H1 (cell line): ENCODE measurements at regions not wholly inside any gene's neighbourhood (a gene's known extent, or its start where the extent isn't known, plus 50 kb on each side); places are given as distances from the start of the nearest gene placed in this dataset.

ENCODE experiments used
- CTCF ChIA-PET: fragments of 300-600 bp; sonication (Branson Sonifier 250); formaldehyde crosslinking; loops from one replicate; lab custom pipeline; 2021; ENCODE audit not compliant: partially characterized antibody; lab: Charles Lee
- POLR2A ChIA-PET: fragments of 300-600 bp; sonication (Branson Sonifier 250); formaldehyde crosslinking; loops from one replicate; lab custom pipeline; 2021; ENCODE audit warnings: inconsistent platforms; ENCODE audit not compliant: partially characterized antibody; lab: Charles Lee
- DNase-seq, 2 experiments: peaks; one replicate each; pipeline versions ENCODE4 v3.0.0 to v3.0.0-alpha.2; 2010 to 2022; ENCODE audit warnings: low spot score in 2 of 2, low read depth in 1 of 2, mixed read lengths in 1 of 2
- FAIRE-seq: peaks from 2 replicates; lab custom pipeline; 2011; peaks lifted over from hg19 to GRCh38; lab: Jason Lieb, UNC
- H2AFZ ChIP-seq: 2 replicates; pipeline ENCODE4 v1.8.1; 2012; ENCODE audit warnings: low read length, inconsistent platforms
- H2AK5ac ChIP-seq: 2 replicates; pipeline ENCODE4 v1.6.1; 2013; ENCODE audit warnings: low read depth, low read length
- H2BK120ac ChIP-seq: replicated peaks from 2 replicates; pipeline ENCODE3; 2013; ENCODE audit warnings: low read depth, low read length, inconsistent platforms
- H2BK12ac ChIP-seq: 2 replicates; pipeline ENCODE4 v1.6.1; 2013; ENCODE audit warnings: low read depth, low read length
- H2BK15ac ChIP-seq: 2 replicates; pipeline ENCODE4 v1.6.1; 2013; ENCODE audit warnings: low read length
- H2BK20ac ChIP-seq: 2 replicates; pipeline ENCODE4 v1.6.1; 2013; ENCODE audit warnings: low read length
- H2BK5ac ChIP-seq: 2 replicates; pipeline ENCODE4 v1.6.1; 2013; ENCODE audit warnings: low read depth, low read length
- H3K14ac ChIP-seq: 2 replicates; pipeline ENCODE4 v1.6.1; 2013; ENCODE audit warnings: inconsistent platforms; ENCODE audit not compliant: insufficient read length
- H3K18ac ChIP-seq: 2 replicates; pipeline ENCODE4 v1.6.1; 2013; ENCODE audit warnings: low read length; ENCODE audit errors: extremely low read depth
- H3K23ac ChIP-seq: 2 replicates; pipeline ENCODE4 v1.6.1; 2013; ENCODE audit warnings: inconsistent platforms; ENCODE audit not compliant: insufficient read length
- H3K23me2 ChIP-seq: 2 replicates; pipeline ENCODE4 v1.6.1; 2013; ENCODE audit warnings: low read depth, low read length
- H3K27ac ChIP-seq: 2 replicates; pipeline ENCODE4 v1.6.1; 2011; ENCODE audit warnings: low read depth, low read length, inconsistent platforms
- H3K27me3 ChIP-seq, 4 experiments: replicated peaks in 1 of 4; 1 replicate in 1 of 4; 2 replicates in 3 of 4; pipeline versions ENCODE4 v1.6.1 to v1.8.1; 2011 to 2013; ENCODE audit warnings: low read length in 3 of 4, mild to moderate bottlenecking in 3 of 4, inconsistent platforms in 2 of 4, mixed read lengths in 2 of 4, moderate library complexity in 1 of 4; ENCODE audit not compliant: control insufficient read depth in 3 of 4, insufficient read depth in 3 of 4; ENCODE audit errors: extremely low read depth in 1 of 4
- H3K36me3 ChIP-seq, 4 experiments: 2 replicates each; pipeline versions ENCODE4 v1.6.1 to v1.8.1; 2011 to 2013; ENCODE audit warnings: mild to moderate bottlenecking in 4 of 4, low read length in 3 of 4, moderate library complexity in 2 of 4, control low read depth in 1 of 4, inconsistent platforms in 1 of 4; ENCODE audit not compliant: insufficient read depth in 4 of 4, control insufficient read depth in 2 of 4
- H3K4ac ChIP-seq: replicated peaks from 2 replicates; pipeline ENCODE3; 2013; ENCODE audit warnings: low read length, low read depth, mixed read lengths, inconsistent platforms; ENCODE audit not compliant: insufficient read length
- H3K4me1 ChIP-seq, 4 experiments: replicated peaks in 1 of 4; 1 replicate in 1 of 4; 2 replicates in 3 of 4; pipeline versions ENCODE4 v1.6.1 to v1.8.1; 2011 to 2013; ENCODE audit warnings: low read length in 3 of 4, inconsistent platforms in 2 of 4, mixed read lengths in 1 of 4; ENCODE audit not compliant: insufficient read depth in 4 of 4, control insufficient read depth in 3 of 4
- H3K4me2 ChIP-seq, 2 experiments: 2 replicates each; pipeline versions ENCODE4 v1.6.1 to v1.8.1; 2011 to 2013; ENCODE audit warnings: low read depth in 2 of 2, low read length in 2 of 2, control low read depth in 1 of 2, inconsistent platforms in 1 of 2, mild to moderate bottlenecking in 1 of 2; ENCODE audit not compliant: insufficient read depth in 1 of 2
- H3K4me3 ChIP-seq, 4 experiments: fragments of 200-600, 300-600 bp in 1 of 4; sonication (generic), shearing (Covaris generic), sonication (Bioruptor Twin) in 1 of 4; 2 replicates each; pipeline versions ENCODE4 v1.5.1 to v1.8.1; 2011 to 2016; ENCODE audit warnings: low read length in 4 of 4, low read depth in 3 of 4, control low read depth in 2 of 4, inconsistent platforms in 2 of 4, mild to moderate bottlenecking in 2 of 4, mixed read lengths in 1 of 4, moderate library complexity in 1 of 4; ENCODE audit not compliant: insufficient read depth in 2 of 4; ENCODE audit errors: extremely low read depth in 1 of 4
- H3K56ac ChIP-seq: replicated peaks from 2 replicates; pipeline ENCODE3; 2013; ENCODE audit warnings: low read depth, mild to moderate bottlenecking, mixed read lengths, low read length, inconsistent platforms; ENCODE audit not compliant: insufficient read length
- H3K79me1 ChIP-seq: 2 replicates; pipeline ENCODE4 v1.6.1; 2013; ENCODE audit warnings: low read depth, low read length, control low read depth
- H3K79me2 ChIP-seq, 2 experiments: 2 replicates each; pipeline versions ENCODE4 v1.6.1 to v1.8.1; 2012 to 2013; ENCODE audit warnings: low read length in 2 of 2, mild to moderate bottlenecking in 2 of 2, inconsistent platforms in 1 of 2; ENCODE audit not compliant: insufficient read depth in 2 of 2, control insufficient read depth in 1 of 2
- H3K9ac ChIP-seq, 4 experiments: replicated peaks in 1 of 4; 1 replicate in 1 of 4; 2 replicates in 3 of 4; pipeline versions ENCODE4 v1.6.1 to v1.8.1; 2011 to 2013; ENCODE audit warnings: low read depth in 3 of 4, low read length in 3 of 4, control low read depth in 2 of 4, mild to moderate bottlenecking in 2 of 4, moderate library complexity in 2 of 4, inconsistent platforms in 1 of 4; ENCODE audit errors: extremely low read depth in 1 of 4
- H3K9me3 ChIP-seq, 2 experiments: 2 replicates each; pipeline versions ENCODE4 v1.6.1 to v1.8.1; 2012 to 2013; ENCODE audit warnings: mild to moderate bottlenecking in 2 of 2, moderate library complexity in 2 of 2, control low read depth in 1 of 2, inconsistent platforms in 1 of 2, low read depth in 1 of 2, low read length in 1 of 2, mixed read lengths in 1 of 2; ENCODE audit not compliant: insufficient read depth in 2 of 2
- H4K20me1 ChIP-seq, 2 experiments: replicated peaks in 1 of 2; 2 replicates each; pipeline versions ENCODE3 to v1.8.1; 2011 to 2013; ENCODE audit warnings: inconsistent platforms in 2 of 2, low read length in 2 of 2, mild to moderate bottlenecking in 1 of 2; ENCODE audit not compliant: insufficient read depth in 2 of 2, control insufficient read depth in 1 of 2
- H4K5ac ChIP-seq: 2 replicates; pipeline ENCODE4 v1.6.1; 2013; ENCODE audit warnings: low read length, low read depth, mixed read lengths, inconsistent platforms; ENCODE audit not compliant: insufficient read length
- H4K8ac ChIP-seq: 2 replicates; pipeline ENCODE4 v1.8.0; 2013; ENCODE audit warnings: mild to moderate bottlenecking, moderate library complexity, low read length, inconsistent platforms; ENCODE audit not compliant: insufficient read depth; ENCODE audit errors: extremely low read depth
- H4K91ac ChIP-seq: replicated peaks from 2 replicates; pipeline ENCODE3; 2013; ENCODE audit warnings: low read length, mixed read lengths, inconsistent platforms; ENCODE audit not compliant: insufficient read length
- BRCA1 ChIP-seq: IDR thresholded peaks from 2 replicates; pipeline ENCODE4 v1.6.1; 2012; ENCODE audit warnings: low read depth, low read length, improper control_type of control experiment
- CEBPB ChIP-seq: IDR thresholded peaks from 2 replicates; pipeline ENCODE4 v1.6.1; 2012; ENCODE audit warnings: low read depth, low read length
- EP300 ChIP-seq, 2 experiments: IDR thresholded peaks; 1 replicate in 1 of 2; 2 replicates in 1 of 2; pipeline ENCODE4 v1.6.1; 2011 to 2012; ENCODE audit warnings: low read depth in 2 of 2, low read length in 2 of 2, mild to moderate bottlenecking in 2 of 2, borderline replicate concordance in 1 of 2, inconsistent platforms in 1 of 2, moderate library complexity in 1 of 2
- RAD21 ChIP-seq, 2 experiments: IDR thresholded peaks in 1 of 2; conservative IDR thresholded peaks in 1 of 2; 2 replicates each; pipeline ENCODE4 v1.6.1; 2011; ENCODE audit warnings: low read depth in 2 of 2, low read length in 2 of 2, improper control_type of control experiment in 1 of 2, inconsistent platforms in 1 of 2, mild to moderate bottlenecking in 1 of 2, moderate library complexity in 1 of 2
- SP4 ChIP-seq: IDR thresholded peaks from 2 replicates; pipeline ENCODE4 v1.6.1; 2012; ENCODE audit warnings: low read length, inconsistent platforms
- WGBS, 2 experiments: shearing (Covaris generic) in 1 of 2; methylation state at CpG; one replicate each; pipeline versions ENCODE4 v1.1.6 to v1.1.7; 2013 to 2015; ENCODE audit warnings: low lambda C conversion rate in 2 of 2, mixed read lengths in 2 of 2, inconsistent platforms in 1 of 2, low coverage in 1 of 2, missing lambda C conversion rate in 1 of 2; ENCODE audit not compliant: insufficient replicate concordance in 2 of 2, insufficient coverage in 1 of 2, insufficient read length in 1 of 2; ENCODE audit errors: extremely low coverage in 1 of 2, missing lambda C conversion rate in 1 of 2; 5-methylcytosine and 5-hydroxymethylcytosine counted together
- TF ChIP-seq, protein P1 (sequence below): IDR thresholded peaks from 2 replicates; pipeline ENCODE4 v1.6.1; 2011; ENCODE audit warnings: low read depth, mild to moderate bottlenecking, low read length; ENCODE audit not compliant: insufficient read depth
- TF ChIP-seq, protein P2 (sequence below), 3 experiments: IDR thresholded peaks; 1 replicate in 2 of 3; 2 replicates in 1 of 3; pipeline versions ENCODE4 v1.5.1 to v1.6.1; 2011; ENCODE audit warnings: low read length in 3 of 3, mild to moderate bottlenecking in 3 of 3, inconsistent platforms in 2 of 3, low read depth in 1 of 3, moderate library complexity in 1 of 3; ENCODE audit not compliant: insufficient read depth in 1 of 3; ENCODE audit errors: control extremely low read depth in 1 of 3

DNA sequence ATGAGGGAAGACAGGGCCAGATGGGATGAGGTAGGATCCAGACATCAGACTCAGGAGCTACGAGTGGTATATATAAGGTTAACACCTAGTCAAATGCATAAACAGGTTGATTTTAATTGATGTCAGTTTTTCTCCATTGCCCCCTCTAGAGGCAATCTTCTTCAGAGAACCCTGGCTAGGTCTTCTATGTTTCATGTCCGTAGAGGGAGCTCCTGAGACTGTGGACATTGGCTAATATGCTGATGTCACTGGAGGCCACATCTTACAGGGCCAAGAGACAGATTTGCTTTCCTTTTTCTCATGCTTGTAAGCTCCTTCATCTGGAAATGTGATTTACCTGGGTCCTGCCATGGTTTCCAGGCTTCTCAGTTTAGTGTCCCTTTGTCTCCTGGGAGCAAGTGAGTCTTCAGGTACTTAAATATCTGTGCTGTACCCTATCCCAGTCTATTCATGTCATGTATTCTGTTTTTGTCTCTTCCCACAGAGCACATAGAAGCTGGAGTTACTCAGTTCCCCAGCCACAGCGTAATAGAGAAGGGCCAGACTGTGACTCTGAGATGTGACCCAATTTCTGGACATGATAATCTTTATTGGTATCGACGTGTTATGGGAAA lies 161.6 kb upstream of the PRSS1 start:
- Histone ChIP-seq H3K18ac (no peak overlapping the region), H2BK12ac (no peak overlapping the region), H3K23me2 (no peaks in the 10 kb centered on the region), H4K5ac (no peak overlapping the region), H3K9me3 (no peaks in the 10 kb centered on the region), H2BK120ac (no peak overlapping the region), H3K27me3 (no peaks in the 10 kb centered on the region), H3K79me1 (no peaks in the 10 kb centered on the region), H3K9ac (no peak overlapping the region), H2BK5ac (no peak overlapping the region), H4K8ac (no peak overlapping the region), H3K23ac (no peak overlapping the region), H3K36me3 (no peaks in the 10 kb centered on the region), H3K4me1 (peaks cover 0 to 5% (median 3%) of the 10 kb centered on the region in 4 experiments; a peak in 3 of 7 replicates), H3K4me2 (no peak overlapping the region), H3K79me2 (no peaks in the 10 kb centered on the region), H2AK5ac (no peak overlapping the region), H2BK15ac (no peak overlapping the region), H3K4me3 (no peak overlapping the region), H4K20me1 (no peaks in the 10 kb centered on the region), H2BK20ac (no peak overlapping the region), H2AFZ (peak overlapping the region; percentile 95), H3K4ac (no peak overlapping the region), H3K56ac (no peak overlapping the region), H4K91ac (no peak overlapping the region), H3K14ac (no peak overlapping the region), H3K27ac (no peak overlapping the region)
- ChIA-PET CTCF (interaction anchor here (0.6 to 3.0 kb wide), 92 partner anchors 9 to 1452 kb away, joined by 3 to 59 read pairs (median 4); no protein-coding TSS in a partner anchor), POLR2A (interaction anchor here (1.4 kb wide), 1 partner anchor 29 kb away, joined by 3 read pairs; no protein-coding TSS in a partner anchor)
- FAIRE-seq, result no peak
- WGBS, 2 experiments, result 73% methylated on average over 5 of the region's 5 CpGs; no CpG with 5 or more reads in 1 of the 2 experiments
- no peak for DNase-seq
- TF ChIP-seq, protein P1, sequence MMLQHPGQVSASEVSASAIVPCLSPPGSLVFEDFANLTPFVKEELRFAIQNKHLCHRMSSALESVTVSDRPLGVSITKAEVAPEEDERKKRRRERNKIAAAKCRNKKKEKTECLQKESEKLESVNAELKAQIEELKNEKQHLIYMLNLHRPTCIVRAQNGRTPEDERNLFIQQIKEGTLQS, result 0 out of 2 replicates have a peak, but pooled peaks have one; percentile 30
- TF ChIP-seq CEBPB (peak; percentile 75; the same call in 1 of the 2 replicates), SP4 (no peak), RAD21 (IDR thresholded peaks at IDR 0.05 in 1 of 2, conservative IDR thresholded peaks at IDR 0.05 in 1 of 2; ENCODE audit: low read depth in 2 of 2, low read length in 2 of 2) (peak; percentile 26 to 40; a peak in 3 of 4 replicates), BRCA1 (no peak), EP300 (IDR thresholded peaks at IDR 0.05; ENCODE audit: borderline replicate concordance in 1 of 2, low read depth in 2 of 2, low read length in 2 of 2) (no peak)
- TF ChIP-seq, protein P2, sequence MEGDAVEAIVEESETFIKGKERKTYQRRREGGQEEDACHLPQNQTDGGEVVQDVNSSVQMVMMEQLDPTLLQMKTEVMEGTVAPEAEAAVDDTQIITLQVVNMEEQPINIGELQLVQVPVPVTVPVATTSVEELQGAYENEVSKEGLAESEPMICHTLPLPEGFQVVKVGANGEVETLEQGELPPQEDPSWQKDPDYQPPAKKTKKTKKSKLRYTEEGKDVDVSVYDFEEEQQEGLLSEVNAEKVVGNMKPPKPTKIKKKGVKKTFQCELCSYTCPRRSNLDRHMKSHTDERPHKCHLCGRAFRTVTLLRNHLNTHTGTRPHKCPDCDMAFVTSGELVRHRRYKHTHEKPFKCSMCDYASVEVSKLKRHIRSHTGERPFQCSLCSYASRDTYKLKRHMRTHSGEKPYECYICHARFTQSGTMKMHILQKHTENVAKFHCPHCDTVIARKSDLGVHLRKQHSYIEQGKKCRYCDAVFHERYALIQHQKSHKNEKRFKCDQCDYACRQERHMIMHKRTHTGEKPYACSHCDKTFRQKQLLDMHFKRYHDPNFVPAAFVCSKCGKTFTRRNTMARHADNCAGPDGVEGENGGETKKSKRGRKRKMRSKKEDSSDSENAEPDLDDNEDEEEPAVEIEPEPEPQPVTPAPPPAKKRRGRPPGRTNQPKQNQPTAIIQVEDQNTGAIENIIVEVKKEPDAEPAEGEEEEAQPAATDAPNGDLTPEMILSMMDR (IDR thresholded peaks at IDR 0.05; ENCODE audit: control extremely low read depth in 1 of 3, insufficient read depth in 1 of 3, low read depth in 1 of 3, low read length in 3 of 3), result peak in 2 of 3 experiments; percentile 84 to 99; a peak in 3 of 4 replicates
